Vagina (tissue), 2 donors: ENCODE measurements at regions not wholly inside any gene's neighbourhood (a gene's known extent, or its start where the extent isn't known, plus 50 kb on each side); places are given as distances from the start of the nearest gene placed in this dataset.

Experiments used
- CTCF ChIP-seq, 3 experiments: fragments of 450-650 bp in 2 of 3; fragments of 200-600 bp in 1 of 3; sonication (generic) in 1 of 3; IDR thresholded peaks; one replicate each; pipeline ENCODE4 v1.5.1; 2017 to 2019; ENCODE audit warnings: antibody characterized with exemption in 3 of 3, mild to moderate bottlenecking in 2 of 3, moderate library complexity in 2 of 3
- POLR2A ChIP-seq, 2 donors: fragments of 450-650 bp; IDR thresholded peaks; one replicate each; pipeline ENCODE4 v1.6.1; 2017; ENCODE audit warnings: antibody characterized with exemption in 2 of 2, mild to moderate bottlenecking in 2 of 2, moderate library complexity in 2 of 2

- no peak for TF ChIP-seq CTCF (IDR thresholded peaks at IDR 0.05)
- TF ChIP-seq POLR2A (IDR thresholded peaks at IDR 0.05): no peak
Observed at GRCh38 chr14:36438883-36439282, 81.1 kb downstream of the NKX2-1 start.
